Hepatocyte (in vitro differentiated cells): ENCODE measurements at regions not wholly inside any gene's neighbourhood (a gene's known extent, or its start where the extent isn't known, plus 50 kb on each side); places are given as distances from the start of the nearest gene placed in this dataset.

Source experiments
- EZH2phosphoT487 ChIP-seq: fragments of 200-600 bp; sonication (generic); IDR thresholded peaks from one replicate; pipeline ENCODE4 v1.6.1; 2018; ENCODE audit warnings: antibody characterized with exemption, mild to moderate bottlenecking, low read depth, moderate library complexity; ENCODE audit not compliant: unreplicated experiment, severe bottlenecking
- TF ChIP-seq, protein P1 (sequence below): fragments of 200-600 bp; sonication (generic); IDR thresholded peaks from 2 replicates; pipeline ENCODE4 v1.5.1; 2016; ENCODE audit warnings: antibody characterized with exemption, mild to moderate bottlenecking; ENCODE audit not compliant: poor library complexity

DNA sequence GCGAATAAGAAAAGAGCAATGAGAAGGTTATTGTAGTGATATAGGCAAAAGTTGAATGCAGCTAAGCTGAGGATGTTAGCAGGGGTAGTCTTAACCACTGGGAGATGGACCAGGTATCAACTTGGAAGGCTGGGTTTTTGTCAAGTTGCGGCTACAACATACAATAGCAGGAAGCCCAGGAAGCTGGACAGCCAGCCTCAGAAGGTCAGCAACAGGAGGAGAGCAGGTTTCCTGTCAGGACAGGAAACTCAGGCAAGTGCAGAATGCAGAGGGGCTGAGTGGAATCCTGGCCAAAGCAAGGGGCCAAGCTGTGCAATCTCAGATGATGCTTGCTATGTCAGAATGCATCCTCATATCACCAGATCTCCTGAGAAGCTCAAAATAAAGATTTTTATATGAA is 530.0 kb upstream of the ID2 start:
- TF ChIP-seq, protein P1, sequence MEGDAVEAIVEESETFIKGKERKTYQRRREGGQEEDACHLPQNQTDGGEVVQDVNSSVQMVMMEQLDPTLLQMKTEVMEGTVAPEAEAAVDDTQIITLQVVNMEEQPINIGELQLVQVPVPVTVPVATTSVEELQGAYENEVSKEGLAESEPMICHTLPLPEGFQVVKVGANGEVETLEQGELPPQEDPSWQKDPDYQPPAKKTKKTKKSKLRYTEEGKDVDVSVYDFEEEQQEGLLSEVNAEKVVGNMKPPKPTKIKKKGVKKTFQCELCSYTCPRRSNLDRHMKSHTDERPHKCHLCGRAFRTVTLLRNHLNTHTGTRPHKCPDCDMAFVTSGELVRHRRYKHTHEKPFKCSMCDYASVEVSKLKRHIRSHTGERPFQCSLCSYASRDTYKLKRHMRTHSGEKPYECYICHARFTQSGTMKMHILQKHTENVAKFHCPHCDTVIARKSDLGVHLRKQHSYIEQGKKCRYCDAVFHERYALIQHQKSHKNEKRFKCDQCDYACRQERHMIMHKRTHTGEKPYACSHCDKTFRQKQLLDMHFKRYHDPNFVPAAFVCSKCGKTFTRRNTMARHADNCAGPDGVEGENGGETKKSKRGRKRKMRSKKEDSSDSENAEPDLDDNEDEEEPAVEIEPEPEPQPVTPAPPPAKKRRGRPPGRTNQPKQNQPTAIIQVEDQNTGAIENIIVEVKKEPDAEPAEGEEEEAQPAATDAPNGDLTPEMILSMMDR: no peak
- no peak for TF ChIP-seq EZH2phosphoT487
